K562 (cell line): ENCODE measurements at regions not wholly inside any gene's neighbourhood (a gene's known extent, or its start where the extent isn't known, plus 50 kb on each side); places are given as distances from the start of the nearest gene placed in this dataset.

Experiments used
- ATAC-seq: fragments of 200-7000 bp; cut with Tn5 transposase; 3 replicates; pipeline ENCODE4 v1.9.1; 2020; ENCODE audit warnings: moderate library complexity
- BruUV-seq: library from RNA; stranded (reverse); fragments of 400-500 nt; replicated peaks from 2 replicates; lab custom pipeline; 2021; lab: Mats Ljungman, UMichigan
- CTCF ChIA-PET: fragments of 300-600 bp; formaldehyde crosslinking; extraction: SDS; loops from one replicate; lab custom pipeline; 2021; ENCODE audit warnings: low intra/inter-chr PET ratio; lab: Yijun Ruan, JAX
- POLR2A ChIA-PET: fragments of 300-600, 350-650 bp; sonication (Branson Sonifier 250); formaldehyde crosslinking; extraction: SDS; loops from one replicate; lab custom pipeline; 2021; ENCODE audit warnings: antibody characterized with exemption, inconsistent platforms; lab: Yijun Ruan, JAX
- DNase-seq, 4 experiments: peaks; one replicate each; pipeline versions ENCODE4 v3.0.0 to v3.0.0-alpha.2; 2011 to 2018; ENCODE audit warnings: low spot score in 3 of 4, mixed read lengths in 3 of 4; ENCODE audit errors: extremely low read depth in 1 of 4
- FAIRE-seq: peaks from 2 replicates; lab custom pipeline; 2011; peaks lifted over from hg19 to GRCh38; lab: Jason Lieb, UNC
- H2AFZ ChIP-seq: 2 replicates; pipeline ENCODE4 v1.6.0; 2011; ENCODE audit warnings: low read depth, low read length, control low read depth, inconsistent platforms
- H3K27ac ChIP-seq: fragments of 200-600 bp; 3 replicates; pipeline ENCODE4 v1.8.0; 2011; ENCODE audit warnings: low read depth, mild to moderate bottlenecking, control low read depth, inconsistent platforms, low read length, moderate library complexity, mixed read lengths; ENCODE audit errors: extremely low read depth
- H3K27me3 ChIP-seq, 2 experiments: fragments of 300-600 bp in 1 of 2; 2 replicates in 1 of 2; 3 replicates in 1 of 2; pipeline versions ENCODE4 v1.6.0 to v1.8.0; 2011; ENCODE audit warnings: inconsistent platforms in 2 of 2, low read length in 2 of 2, mild to moderate bottlenecking in 1 of 2, mixed read lengths in 1 of 2, moderate library complexity in 1 of 2; ENCODE audit not compliant: control insufficient read depth in 2 of 2, insufficient read depth in 2 of 2
- H3K36me3 ChIP-seq: fragments of 300-600 bp; 3 replicates; pipeline ENCODE4 v1.8.0; 2011; ENCODE audit warnings: mild to moderate bottlenecking, low read length, inconsistent platforms; ENCODE audit not compliant: control insufficient read depth, insufficient read depth
- H3K4me1 ChIP-seq, 2 experiments: fragments of 200-600 bp in 1 of 2; replicated peaks in 1 of 2; 2 replicates in 1 of 2; 3 replicates in 1 of 2; pipeline versions ENCODE4 v1.5.1 to v1.8.0; 2011; ENCODE audit warnings: inconsistent platforms in 2 of 2, low read length in 2 of 2, mild to moderate bottlenecking in 1 of 2, mixed read lengths in 1 of 2, moderate library complexity in 1 of 2; ENCODE audit not compliant: control insufficient read depth in 2 of 2, insufficient read depth in 2 of 2
- H3K4me2 ChIP-seq: 2 replicates; pipeline ENCODE4 v1.6.1; 2011; ENCODE audit warnings: low read length, control low read depth, inconsistent platforms, mixed read lengths; ENCODE audit not compliant: insufficient read depth
- H3K4me3 ChIP-seq: fragments of 200-600 bp; sonication (generic), shearing (Covaris generic); 2 replicates; pipeline ENCODE4 v1.5.1; 2016; ENCODE audit warnings: control low read depth, inconsistent platforms
- H3K79me2 ChIP-seq: fragments of 200-600 bp; 3 replicates; pipeline ENCODE4 v1.8.0; 2011; ENCODE audit warnings: low read length, inconsistent platforms; ENCODE audit not compliant: control insufficient read depth, insufficient read depth
- H3K9ac ChIP-seq, 2 experiments: 2 replicates each; pipeline versions ENCODE4 v1.6.0 to v1.6.1; 2011; ENCODE audit warnings: low read depth in 2 of 2, low read length in 2 of 2, control low read depth in 1 of 2, inconsistent platforms in 1 of 2, mild to moderate bottlenecking in 1 of 2, mixed read lengths in 1 of 2; ENCODE audit not compliant: insufficient read depth in 1 of 2
- H3K9me1 ChIP-seq: one replicate; pipeline ENCODE4 v1.6.0; 2011; ENCODE audit warnings: inconsistent platforms, mild to moderate bottlenecking, low read length, moderate library complexity; ENCODE audit not compliant: control insufficient read depth, insufficient read depth
- H3K9me3 ChIP-seq: replicated peaks from 2 replicates; pipeline ENCODE4 v1.5.1; 2011; ENCODE audit warnings: low read depth, low read length, inconsistent platforms; ENCODE audit not compliant: control insufficient read depth, insufficient read depth
- H4K20me1 ChIP-seq: replicated peaks from 2 replicates; pipeline ENCODE4 v1.6.1; 2011; ENCODE audit warnings: low read length, inconsistent platforms, mixed read lengths; ENCODE audit not compliant: control insufficient read depth, insufficient read depth
- FOXK1 ChIP-seq: sonication (generic); formaldehyde crosslinking; IDR thresholded peaks from 2 replicates; pipeline ENCODE4 v1.8.0; 2022; ENCODE audit warnings: missing genetic modification reagents, mild to moderate bottlenecking, borderline replicate concordance
- ZNF583 ChIP-seq: fragments of 250-450 bp; sonication (Bioruptor Pico); IDR thresholded peaks from 2 replicates; pipeline ENCODE4 v1.4.0; 2020
- WGBS: fragments of 100-300 bp; shearing (Covaris generic); methylation state at CpG from one replicate; pipeline ENCODE4 v1.1.6; 2016; ENCODE audit warnings: low coverage, mixed read lengths; ENCODE audit not compliant: insufficient coverage; ENCODE audit errors: missing lambda C conversion rate; 5-methylcytosine and 5-hydroxymethylcytosine counted together
- in situ Hi-C: fragments of 300-500 bp; cut with MboI; formaldehyde crosslinking; loops from 4 replicates; pipeline ENCODE4 v1.15.0; 2018; ENCODE audit warnings: inconsistent platforms, mixed read lengths
- intact Hi-C: fragments of 100-400 bp; cut with micrococcal nuclease; formaldehyde crosslinking; loops from 2 replicates; pipeline ENCODE4 v1.14.2; 2022
- TF ChIP-seq, protein P1 (sequence below), 2 experiments: IDR thresholded peaks; 2 replicates each; pipeline ENCODE4 v1.6.1; 2011; ENCODE audit warnings: borderline replicate concordance in 1 of 2, control low read depth in 1 of 2, low read depth in 1 of 2, low read length in 1 of 2, mild to moderate bottlenecking in 1 of 2, mixed read lengths in 1 of 2, moderate library complexity in 1 of 2; ENCODE audit not compliant: insufficient read depth in 1 of 2, insufficient read length in 1 of 2, poor library complexity in 1 of 2, severe bottlenecking in 1 of 2; ENCODE audit errors: extremely low read depth in 1 of 2

DNA sequence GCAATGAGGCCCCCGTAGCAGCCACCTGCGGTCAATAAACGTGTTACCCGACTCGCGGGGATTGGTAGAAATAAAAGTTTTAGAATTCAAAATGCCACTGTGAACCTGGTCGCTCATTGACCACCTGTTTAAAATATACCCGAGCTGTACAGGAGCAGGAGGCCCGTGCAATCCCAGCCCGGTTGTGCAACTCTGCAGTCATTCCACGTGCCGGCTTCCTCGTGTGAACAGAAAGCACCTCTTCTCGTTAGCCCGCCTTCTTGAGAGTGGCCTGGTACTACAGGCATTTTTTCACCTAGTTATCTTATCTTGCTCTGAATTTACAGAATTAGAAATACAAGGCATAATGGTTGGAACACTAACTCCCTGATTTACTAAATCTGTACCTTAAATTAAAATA, 660.7 kb downstream of the GALR1 start (continued):
- TF ChIP-seq, protein P1, sequence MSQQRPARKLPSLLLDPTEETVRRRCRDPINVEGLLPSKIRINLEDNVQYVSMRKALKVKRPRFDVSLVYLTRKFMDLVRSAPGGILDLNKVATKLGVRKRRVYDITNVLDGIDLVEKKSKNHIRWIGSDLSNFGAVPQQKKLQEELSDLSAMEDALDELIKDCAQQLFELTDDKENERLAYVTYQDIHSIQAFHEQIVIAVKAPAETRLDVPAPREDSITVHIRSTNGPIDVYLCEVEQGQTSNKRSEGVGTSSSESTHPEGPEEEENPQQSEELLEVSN (IDR thresholded peaks at IDR 0.05; ENCODE audit: borderline replicate concordance in 1 of 2, extremely low read depth in 1 of 2, insufficient read depth in 1 of 2, insufficient read length in 1 of 2, low read depth in 1 of 2, low read length in 1 of 2, poor library complexity in 1 of 2, severe bottlenecking in 1 of 2): peak in 1 of 2 experiments; percentile 87
- TF ChIP-seq ZNF583: no peak

DNA sequence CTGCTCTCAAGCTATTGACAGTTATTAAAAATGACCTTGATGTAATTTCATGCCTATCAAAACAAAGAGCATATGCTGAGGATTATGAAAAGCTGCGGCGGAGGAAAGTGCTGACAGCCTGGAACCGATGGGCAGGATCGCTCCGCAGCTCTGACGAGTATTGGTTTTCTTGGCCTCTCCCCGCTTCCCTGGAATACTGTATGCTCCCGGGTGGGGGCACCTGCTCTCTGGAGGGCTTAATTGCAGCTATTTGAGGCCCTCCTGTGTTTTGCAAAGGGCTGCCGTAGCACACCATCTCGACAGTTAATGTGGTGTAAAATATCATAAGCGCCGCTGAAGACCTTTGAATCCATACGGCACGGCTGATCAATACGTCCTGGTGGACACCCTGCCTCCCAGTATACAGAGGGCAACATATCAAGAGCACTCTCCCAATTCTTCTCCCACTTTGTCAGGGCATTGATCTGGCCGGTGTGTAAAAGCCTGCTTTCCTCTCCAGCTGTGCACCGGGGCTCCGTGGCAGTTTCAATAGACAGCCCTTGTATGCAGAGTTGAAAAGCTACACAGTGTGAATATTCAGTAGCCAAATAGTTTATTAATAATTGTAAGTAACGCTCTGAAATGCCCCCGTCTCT, 662.4 kb downstream of the GALR1 start:
- Histone ChIP-seq H3K36me3 (peaks cover 10% of the 10 kb centered on the region; the same call in 1 of the 3 replicates), H3K9ac (no peak overlapping the region), H3K27ac (no peak overlapping the region), H3K9me3 (0 out of 2 replicates have a peak, but pooled peaks cover 1% of the 10 kb centered on the region), H3K27me3 (no peaks in the 10 kb centered on the region; a peak in 2 of 5 replicates), H4K20me1 (no peaks in the 10 kb centered on the region), H3K9me1 (no peaks in the 10 kb centered on the region), H3K79me2 (no peaks in the 10 kb centered on the region), H3K4me1 (no peaks in the 10 kb centered on the region), H3K4me3 (no peak overlapping the region), H2AFZ (no peak overlapping the region), H3K4me2 (no peak overlapping the region)
- TF ChIP-seq FOXK1 (CRISPR knock-in tag): no peak
- intact Hi-C loops (no loop called here), in situ Hi-C loops (no loop called here)
- DNase-seq (no peak), ATAC-seq (no peak), FAIRE-seq (no peak)
- WGBS: 50% methylated on average over 20 of the region's 20 CpGs
- BruUV-seq: no TSS peak
- CTCF ChIA-PET: no interaction called here
- POLR2A ChIA-PET: no interaction called here
